ENCODE measurements at regions not wholly inside any gene's neighbourhood (a gene's known extent, or its start where the extent isn't known, plus 50 kb on each side); places are given as distances from the start of the nearest gene placed in this dataset.

DNA sequence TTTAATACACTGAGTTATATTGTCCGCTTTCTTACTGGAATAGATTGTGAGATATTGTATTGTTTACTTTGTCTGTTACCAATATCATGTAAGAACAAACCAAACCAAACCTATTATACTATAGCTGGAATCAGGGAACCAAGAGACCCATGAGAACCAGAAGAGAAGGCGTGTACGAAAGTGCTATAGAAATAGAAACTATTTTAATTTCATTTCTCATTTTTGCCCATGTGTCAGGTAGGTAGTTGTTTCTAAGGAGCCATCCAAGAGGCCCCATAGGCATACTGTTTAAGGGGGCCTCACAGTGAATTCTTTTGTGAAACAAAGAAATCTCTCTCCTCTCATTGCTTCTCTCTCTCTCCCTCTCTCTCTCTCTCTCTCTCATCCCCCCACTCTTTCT is 363.6 kb downstream of the RNF144A start:
- no peak overlapping the region for H3K4me3 Mint-ChIP-seq
- no peaks in the 10 kb centered on the region for H3K27me3 Mint-ChIP-seq (ENCODE audit: low read depth)
- H3K36me3 Mint-ChIP-seq (ENCODE audit: low read depth): no peaks in the 10 kb centered on the region
- H3K9me3 Mint-ChIP-seq: no peaks in the 10 kb centered on the region
- no peak overlapping the region for H3K27ac Mint-ChIP-seq
- no peak for DNase-seq
- no peaks in the 10 kb centered on the region for H3K4me1 Mint-ChIP-seq (ENCODE audit: low read depth)
- intact Hi-C loops (cut with micrococcal nuclease): no loop called here
- CTCF ChIA-PET: no interaction called here

DNA sequence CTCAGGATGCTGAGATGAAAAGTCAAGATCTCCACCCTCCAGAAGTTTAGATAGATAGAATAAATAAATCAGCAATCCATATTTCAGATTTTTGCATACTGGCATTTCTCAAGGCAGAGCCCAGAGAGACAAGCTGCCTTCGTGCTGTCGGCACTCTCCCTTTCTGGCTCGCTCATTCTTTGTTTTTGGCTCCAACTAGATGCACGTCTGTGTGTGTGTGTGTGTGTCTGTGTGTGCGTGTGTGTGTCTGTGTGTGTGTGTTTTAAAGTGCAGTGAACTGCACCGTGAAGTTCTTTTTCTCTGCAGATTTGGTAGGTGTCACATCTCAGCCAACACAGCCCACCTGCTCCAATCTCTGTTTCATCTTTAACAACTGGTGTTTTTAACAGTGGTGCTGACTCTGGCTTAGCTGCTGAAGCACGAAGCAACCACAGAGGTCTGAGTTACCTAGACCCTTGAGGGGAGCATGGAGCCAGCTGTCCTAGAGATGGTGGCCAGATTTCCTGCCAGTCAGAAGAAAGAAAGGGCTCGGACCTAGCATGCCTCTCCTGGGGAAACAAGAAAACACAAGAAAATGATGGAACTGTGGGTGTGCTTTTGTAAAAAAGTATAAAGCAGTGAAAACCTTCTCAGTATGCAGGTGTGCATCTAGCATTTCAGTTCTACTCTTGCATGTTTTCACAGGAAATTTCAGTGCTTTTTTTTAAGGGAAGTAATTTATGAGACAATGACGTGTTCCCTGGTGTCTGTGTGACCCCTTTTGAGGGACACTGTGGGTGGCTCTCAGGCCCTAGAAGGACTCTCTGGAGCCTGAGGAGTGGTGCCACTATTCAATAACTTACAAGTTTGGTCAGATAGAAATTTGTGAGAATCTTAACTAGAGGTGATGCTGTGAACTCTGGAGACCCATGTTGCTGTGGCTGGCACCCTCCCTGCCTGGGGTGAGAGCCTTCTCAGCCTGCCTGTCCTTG is 364.3 kb downstream of the RNF144A start:
- H3K27ac Mint-ChIP-seq: no peak overlapping the region
- H3K27me3 Mint-ChIP-seq (ENCODE audit: low read depth): no peaks in the 10 kb centered on the region
- H3K36me3 Mint-ChIP-seq (ENCODE audit: low read depth): no peaks in the 10 kb centered on the region
- H3K9me3 Mint-ChIP-seq: no peaks in the 10 kb centered on the region
- DNase-seq: no peak
- no peaks in the 10 kb centered on the region for H3K4me1 Mint-ChIP-seq (ENCODE audit: low read depth)
- H3K4me3 Mint-ChIP-seq: no peak overlapping the region
- CTCF ChIA-PET: no interaction called here
- intact Hi-C loops (cut with micrococcal nuclease): no loop called here

DNA sequence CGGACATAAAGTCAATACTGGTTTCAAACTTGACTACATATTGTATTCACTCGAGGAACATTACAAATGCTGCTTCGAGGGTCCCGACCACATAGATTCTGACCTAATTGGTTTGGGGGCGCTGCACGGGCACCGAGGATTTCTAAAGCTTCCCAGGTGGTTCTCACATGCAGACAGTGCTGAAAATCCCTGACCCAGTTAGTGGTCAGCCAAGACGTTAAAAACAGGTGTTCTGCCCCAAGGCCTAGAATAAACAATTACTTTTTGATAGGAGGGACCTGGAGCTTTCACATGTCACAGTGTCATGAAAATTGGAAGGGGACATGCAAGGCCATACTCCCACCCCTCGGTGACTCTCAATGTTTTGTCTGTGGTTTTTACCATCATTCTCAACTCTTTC is 368.9 kb downstream of the RNF144A start:
- intact Hi-C loops (cut with micrococcal nuclease): no loop called here
- CTCF ChIA-PET: no interaction called here

DNA sequence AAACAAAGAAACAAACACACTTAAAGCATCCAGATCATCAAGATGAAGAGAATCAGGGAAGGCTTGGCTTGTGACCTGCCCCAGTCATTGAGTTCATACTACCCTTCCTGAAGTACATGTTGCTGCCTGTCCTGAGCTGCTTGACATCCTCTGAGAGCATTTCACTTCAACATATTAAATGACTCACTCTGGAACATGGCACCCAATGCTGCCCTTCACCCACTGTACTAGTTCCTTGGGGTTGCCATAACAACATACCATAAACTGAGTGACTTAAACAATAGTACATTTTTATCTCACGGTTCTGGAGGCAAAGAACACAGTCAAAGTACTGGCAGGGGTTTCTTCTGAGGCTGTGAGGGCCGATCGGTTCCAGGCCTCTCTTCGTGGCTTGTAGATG is 371.3 kb downstream of the RNF144A start:
- Mint-ChIP-seq H3K4me1 (ENCODE audit: low read depth) (no peaks in the 10 kb centered on the region), H3K4me3 (no peak overlapping the region), H3K27me3 (ENCODE audit: low read depth) (no peaks in the 10 kb centered on the region), H3K36me3 (ENCODE audit: low read depth) (no peaks in the 10 kb centered on the region), H3K9me3 (no peaks in the 10 kb centered on the region), H3K27ac (no peak overlapping the region)
- intact Hi-C loops (cut with micrococcal nuclease): no loop called here
- CTCF ChIA-PET: no interaction called here
- DNase-seq: no peak

More for the DNA sequence above, 368.9 kb downstream of the RNF144A start:
- no peak for DNase-seq
- H3K36me3 Mint-ChIP-seq (ENCODE audit: low read depth): no peaks in the 10 kb centered on the region
- H3K27ac Mint-ChIP-seq: no peak overlapping the region
- no peaks in the 10 kb centered on the region for H3K9me3 Mint-ChIP-seq
- no peak overlapping the region for H3K4me3 Mint-ChIP-seq
- H3K27me3 Mint-ChIP-seq (ENCODE audit: low read depth): no peaks in the 10 kb centered on the region
- H3K4me1 Mint-ChIP-seq (ENCODE audit: low read depth): no peaks in the 10 kb centered on the region

DNA sequence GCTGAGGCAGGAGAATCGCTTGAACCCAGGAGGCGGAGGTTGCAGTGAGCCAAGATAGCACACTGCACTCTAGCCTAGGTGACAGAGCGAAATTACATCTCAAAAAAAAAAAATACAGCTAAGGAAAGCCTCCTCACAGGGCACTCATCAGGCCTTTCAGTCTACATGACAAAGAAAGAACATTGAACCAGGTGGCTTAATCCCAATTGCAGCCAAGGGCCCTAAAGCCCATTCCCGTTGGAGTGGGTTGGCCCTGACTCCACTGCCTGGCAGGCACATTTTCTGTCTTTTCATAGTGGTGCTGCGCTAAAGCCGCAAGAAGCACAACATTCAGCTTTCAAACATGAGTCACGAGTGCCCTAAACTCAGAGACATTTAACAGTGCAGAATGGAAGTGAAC is 372.5 kb downstream of the RNF144A start:
- CTCF ChIA-PET: no interaction called here
- H3K4me3 Mint-ChIP-seq: no peak overlapping the region
- no peaks in the 10 kb centered on the region for H3K9me3 Mint-ChIP-seq
- H3K36me3 Mint-ChIP-seq (ENCODE audit: low read depth): no peaks in the 10 kb centered on the region
- H3K27me3 Mint-ChIP-seq (ENCODE audit: low read depth): no peaks in the 10 kb centered on the region
- no peak for DNase-seq
- no peaks in the 10 kb centered on the region for H3K4me1 Mint-ChIP-seq (ENCODE audit: low read depth)
- no peak overlapping the region for H3K27ac Mint-ChIP-seq
- intact Hi-C loops (cut with micrococcal nuclease): no loop called here

DNA sequence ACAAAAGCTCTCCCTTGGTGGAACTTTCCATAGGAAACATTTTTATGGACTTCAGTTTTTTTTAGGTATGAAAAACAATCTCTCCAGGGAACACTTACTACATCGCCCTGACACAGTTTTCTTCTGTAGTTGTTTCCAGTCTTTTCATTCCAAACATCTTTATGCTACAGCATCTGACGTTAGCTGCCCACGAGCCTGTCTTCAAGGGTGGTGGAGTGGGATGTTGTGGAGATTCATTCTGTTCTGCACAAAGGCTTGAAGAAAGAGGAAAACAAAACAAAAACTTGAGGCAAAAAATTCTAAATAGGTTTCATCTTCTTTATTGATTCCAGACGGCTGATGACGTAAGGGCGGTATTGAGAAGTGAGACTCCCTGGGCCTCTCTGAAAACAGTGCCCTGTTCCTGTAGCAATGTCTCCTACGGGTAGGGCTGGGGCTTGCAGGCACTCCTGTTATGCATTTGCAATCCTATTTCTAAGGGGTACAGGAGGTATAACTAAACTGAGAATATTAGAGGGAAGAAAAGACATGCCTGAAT is 375.0 kb downstream of the RNF144A start:
- H3K36me3 Mint-ChIP-seq (ENCODE audit: low read depth): no peaks in the 10 kb centered on the region
- intact Hi-C loops (cut with micrococcal nuclease): no loop called here
- no peak for DNase-seq
- H3K4me1 Mint-ChIP-seq (ENCODE audit: low read depth): no peaks in the 10 kb centered on the region
- H3K9me3 Mint-ChIP-seq: no peaks in the 10 kb centered on the region
- H3K27me3 Mint-ChIP-seq (ENCODE audit: low read depth): no peaks in the 10 kb centered on the region
- no peak overlapping the region for H3K27ac Mint-ChIP-seq
- CTCF ChIA-PET: no interaction called here
- H3K4me3 Mint-ChIP-seq: no peak overlapping the region

DNA sequence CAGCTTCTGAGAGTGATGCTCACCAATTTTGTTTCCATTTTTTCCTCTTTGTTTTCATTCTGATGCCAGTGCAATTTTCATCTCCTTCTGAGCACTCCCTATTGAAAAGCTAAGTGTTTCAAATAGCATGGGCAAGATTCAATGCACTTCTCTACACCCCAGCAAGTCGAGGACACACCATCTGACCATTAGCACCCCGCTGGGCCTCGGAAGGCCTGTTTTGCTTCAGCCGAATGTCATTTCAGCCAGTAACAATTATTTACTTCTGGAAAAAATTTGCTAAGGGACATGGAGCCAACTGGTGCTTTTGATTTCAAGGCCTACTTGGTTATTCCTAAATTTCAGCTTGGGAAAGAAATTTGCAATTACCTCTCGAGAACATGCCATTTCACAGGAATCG is 392.4 kb downstream of the RNF144A start:
- no peaks in the 10 kb centered on the region for H3K9me3 Mint-ChIP-seq

DNA sequence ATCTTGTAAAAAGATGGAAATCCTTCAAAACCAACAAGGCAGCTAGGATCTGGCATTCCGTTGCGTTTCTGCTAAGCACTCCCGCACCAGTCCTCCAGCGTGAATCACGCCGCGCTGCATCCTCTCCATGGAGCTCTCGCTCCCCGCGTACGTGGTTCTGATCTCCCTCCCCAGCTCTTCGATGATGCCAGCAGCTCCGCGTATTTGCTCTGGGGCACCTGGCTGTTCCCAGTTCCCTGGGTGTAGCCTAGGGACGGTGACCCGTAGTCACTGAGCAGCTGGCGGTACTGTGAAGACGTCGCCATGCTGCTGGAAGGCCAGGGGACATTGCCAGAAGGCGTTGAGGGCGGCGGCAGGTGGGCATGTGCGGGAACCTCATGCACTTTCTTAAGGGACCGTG is 407.5 kb downstream of the RNF144A start:
- Mint-ChIP-seq H3K27me3 (ENCODE audit: low read depth) (no peaks in the 10 kb centered on the region), H3K4me1 (ENCODE audit: low read depth) (no peaks in the 10 kb centered on the region), H3K9me3 (no peaks in the 10 kb centered on the region), H3K27ac (no peak overlapping the region), H3K36me3 (ENCODE audit: low read depth) (no peaks in the 10 kb centered on the region), H3K4me3 (no peak overlapping the region)
- DNase-seq: no peak
- CTCF ChIA-PET: no interaction called here
- intact Hi-C loops (cut with micrococcal nuclease): no loop called here

More for the DNA sequence above, 392.4 kb downstream of the RNF144A start:
- no peak for DNase-seq
- Mint-ChIP-seq H3K27ac (no peak overlapping the region), H3K36me3 (ENCODE audit: low read depth) (no peaks in the 10 kb centered on the region), H3K27me3 (ENCODE audit: low read depth) (no peaks in the 10 kb centered on the region), H3K4me1 (ENCODE audit: low read depth) (no peaks in the 10 kb centered on the region), H3K4me3 (no peak overlapping the region)
- intact Hi-C loops (cut with micrococcal nuclease): no loop called here
- CTCF ChIA-PET: no interaction called here

DNA sequence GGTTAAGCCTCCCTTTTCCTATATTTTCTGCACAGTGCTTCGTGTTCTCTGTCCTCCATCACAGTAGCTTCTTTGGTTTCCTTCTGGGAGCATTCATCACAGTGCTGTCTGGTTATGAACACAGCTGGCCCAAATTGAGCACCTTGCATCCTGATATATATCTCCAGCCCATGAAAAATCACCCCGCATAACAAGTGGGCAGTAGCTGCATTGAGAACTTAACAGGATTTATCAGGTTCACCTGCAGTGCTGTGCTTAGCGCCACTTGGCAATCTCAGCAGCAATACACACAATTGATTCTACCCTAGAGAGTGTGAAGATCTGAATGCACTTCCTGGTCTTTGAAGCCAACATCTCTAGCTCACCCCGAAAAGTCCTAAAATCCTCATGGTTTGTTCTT is 408.0 kb downstream of the RNF144A start:
- H3K27me3 Mint-ChIP-seq (ENCODE audit: low read depth): no peaks in the 10 kb centered on the region
- no peaks in the 10 kb centered on the region for H3K9me3 Mint-ChIP-seq
- intact Hi-C loops (cut with micrococcal nuclease): no loop called here
- no peaks in the 10 kb centered on the region for H3K36me3 Mint-ChIP-seq (ENCODE audit: low read depth)
- no peaks in the 10 kb centered on the region for H3K4me1 Mint-ChIP-seq (ENCODE audit: low read depth)
- CTCF ChIA-PET: no interaction called here
- DNase-seq: no peak
- no peak overlapping the region for H3K4me3 Mint-ChIP-seq
- no peak overlapping the region for H3K27ac Mint-ChIP-seq

DNA sequence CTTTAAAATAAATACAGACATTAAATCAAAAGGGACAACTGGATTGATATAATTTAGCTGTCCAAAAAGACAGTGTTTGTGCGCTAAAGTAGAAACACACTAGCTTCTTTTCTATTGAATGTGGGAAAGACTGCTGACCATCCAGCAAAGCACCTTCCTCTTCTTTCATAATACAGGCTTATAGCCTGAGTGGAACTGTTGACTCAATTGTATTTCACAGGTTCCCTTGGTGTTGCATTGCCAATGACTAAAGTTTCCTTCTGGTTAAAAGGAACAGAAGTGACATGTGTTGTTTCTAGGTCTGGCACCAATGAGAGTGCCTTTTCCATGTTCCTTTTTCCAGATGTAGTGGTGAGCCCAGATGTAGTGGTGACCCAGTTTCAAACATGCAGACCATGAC is 412.3 kb downstream of the RNF144A start:
- no peaks in the 10 kb centered on the region for H3K9me3 Mint-ChIP-seq
- CTCF ChIA-PET: no interaction called here
- intact Hi-C loops (cut with micrococcal nuclease): no loop called here
- peaks cover 5% of the 10 kb centered on the region for H3K27me3 Mint-ChIP-seq (ENCODE audit: low read depth)
- no peaks in the 10 kb centered on the region for H3K4me1 Mint-ChIP-seq (ENCODE audit: low read depth)
- H3K4me3 Mint-ChIP-seq: no peak overlapping the region
- H3K27ac Mint-ChIP-seq: no peak overlapping the region
- no peaks in the 10 kb centered on the region for H3K36me3 Mint-ChIP-seq (ENCODE audit: low read depth)
- DNase-seq: no peak

DNA sequence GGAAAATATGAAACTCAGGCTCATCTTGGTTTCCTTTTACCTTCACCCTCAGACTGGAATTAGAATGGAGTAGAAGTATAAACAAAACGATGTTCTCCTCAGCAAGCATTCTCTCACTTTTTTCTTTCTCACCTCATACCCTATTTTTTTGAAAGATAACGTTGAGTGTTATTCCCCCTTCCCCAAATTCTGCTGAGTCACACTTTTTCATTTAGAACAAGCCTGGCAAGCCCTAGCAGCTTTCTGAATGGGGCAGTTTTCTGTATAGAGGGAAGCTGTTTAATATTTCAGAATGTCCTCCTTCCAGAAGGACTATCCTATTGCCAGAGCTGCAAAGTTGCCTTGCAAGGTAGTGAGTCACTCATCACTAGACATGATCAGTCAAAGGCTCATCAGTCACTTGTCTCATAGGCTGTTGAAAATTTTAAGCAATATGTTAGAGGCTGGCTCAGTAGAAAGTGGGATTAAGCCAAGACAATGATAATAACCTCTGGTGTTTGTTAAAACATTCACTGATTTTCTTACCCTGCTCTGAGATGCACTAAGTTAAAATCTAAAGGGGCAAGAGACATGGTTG is 416.1 kb downstream of the RNF144A start:
- Mint-ChIP-seq H3K4me3 (no peak overlapping the region), H3K9me3 (no peaks in the 10 kb centered on the region), H3K27me3 (ENCODE audit: low read depth) (peaks cover 10% of the 10 kb centered on the region), H3K4me1 (ENCODE audit: low read depth) (no peaks in the 10 kb centered on the region), H3K27ac (no peak overlapping the region), H3K36me3 (ENCODE audit: low read depth) (no peaks in the 10 kb centered on the region)
- CTCF ChIA-PET: no interaction called here
- DNase-seq: no peak
- intact Hi-C loops (cut with micrococcal nuclease): no loop called here

DNA sequence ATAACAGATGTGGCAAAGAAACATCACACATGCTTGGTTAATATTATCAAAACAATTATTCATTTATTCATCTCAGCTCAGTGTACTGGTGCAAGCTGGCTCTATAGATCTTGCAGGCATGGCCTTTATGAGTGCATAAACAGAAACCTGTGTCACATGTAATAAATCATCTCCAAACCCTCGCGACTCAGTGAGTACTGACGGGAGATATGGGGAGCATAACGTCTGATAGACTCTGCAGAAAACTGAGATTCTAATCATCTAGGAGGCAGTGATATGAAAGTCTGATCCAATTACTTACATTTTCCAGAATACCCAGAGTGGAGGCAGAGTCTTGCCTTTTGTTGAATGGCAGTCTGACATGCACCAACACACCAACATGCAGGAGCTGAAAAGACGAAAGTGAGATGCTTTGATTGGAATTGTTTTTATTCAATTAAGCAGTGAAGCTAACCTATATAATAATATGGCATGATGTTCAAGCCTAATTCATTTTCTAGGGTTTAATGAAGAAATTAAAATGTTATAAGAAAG is 416.8 kb downstream of the RNF144A start:
- H3K27ac Mint-ChIP-seq: no peak overlapping the region
- H3K36me3 Mint-ChIP-seq (ENCODE audit: low read depth): no peaks in the 10 kb centered on the region
- DNase-seq: no peak
- no peak overlapping the region for H3K4me3 Mint-ChIP-seq
- intact Hi-C loops (cut with micrococcal nuclease): no loop called here
- CTCF ChIA-PET: interaction anchor here (0.5 to 0.6 kb wide), 2 partner anchors 1299 to 1714 kb away, joined by 3 to 4 read pairs; no protein-coding TSS in a partner anchor
- no peaks in the 10 kb centered on the region for H3K4me1 Mint-ChIP-seq (ENCODE audit: low read depth)
- peaks cover 10% of the 10 kb centered on the region for H3K27me3 Mint-ChIP-seq (ENCODE audit: low read depth)
- no peaks in the 10 kb centered on the region for H3K9me3 Mint-ChIP-seq

DNA sequence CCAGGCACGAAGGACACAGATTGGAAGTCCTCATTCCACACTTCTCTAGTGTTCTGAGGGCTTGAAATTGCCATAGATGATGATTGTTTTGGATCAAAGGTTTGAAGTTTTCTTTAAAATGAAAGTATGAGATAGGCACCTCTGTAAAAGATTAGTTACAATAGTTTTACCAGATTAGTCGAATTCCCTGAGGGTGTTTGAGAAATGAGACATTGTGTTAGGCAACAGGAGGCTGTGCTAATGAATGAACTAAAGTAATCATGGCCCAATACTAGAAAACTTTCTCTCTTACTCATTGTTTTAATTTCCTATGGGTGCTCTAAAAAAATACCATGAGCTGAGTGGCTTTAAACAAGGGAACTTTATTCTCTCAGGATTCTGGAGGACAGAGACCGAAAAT is 421.7 kb downstream of the RNF144A start:
- no peak for DNase-seq

More for the DNA sequence above, 421.7 kb downstream of the RNF144A start:
- CTCF ChIA-PET: no interaction called here
- H3K9me3 Mint-ChIP-seq: no peaks in the 10 kb centered on the region
- H3K27me3 Mint-ChIP-seq (ENCODE audit: low read depth): peaks cover 7% of the 10 kb centered on the region
- no peaks in the 10 kb centered on the region for H3K36me3 Mint-ChIP-seq (ENCODE audit: low read depth)
- no peak overlapping the region for H3K27ac Mint-ChIP-seq
- no peaks in the 10 kb centered on the region for H3K4me1 Mint-ChIP-seq (ENCODE audit: low read depth)
- no peak overlapping the region for H3K4me3 Mint-ChIP-seq
- intact Hi-C loops (cut with micrococcal nuclease): no loop called here

All from activated naive CD4-positive, alpha-beta T cell treated with anti-CD3 and anti-CD28 coated beads for 36 hours (primary cell).